GM18868 (cell line): ENCODE measurements at regions not wholly inside any gene's neighbourhood (a gene's known extent, or its start where the extent isn't known, plus 50 kb on each side); places are given as distances from the start of the nearest gene placed in this dataset.
"Not testable (repeated sequence)": the region's sequence is repeated elsewhere in the genome, so short reads cannot be mapped to it uniquely, and the experiment has no call there.

ENCODE experiments used
- ATAC-seq: cut with Tn5 transposase; IDR thresholded peaks from one replicate; pipeline ENCODE4 v1.9.1; 2021; ENCODE audit warnings: mild to moderate bottlenecking, moderate library complexity; ENCODE audit not compliant: unreplicated experiment

GRCh38 chr7:113784316-113784715 lies 134.5 kb downstream of the PPP1R3A start:
- peak; percentile 67 for ATAC-seq

GRCh38 chr7:113783403-113783802 lies 135.4 kb downstream of the PPP1R3A start:
- ATAC-seq, result no peak

- ATAC-seq, result no peak
Observed at GRCh38 chr7:113775804-113776203, 143.0 kb downstream of the PPP1R3A start.

- no peak for ATAC-seq
Observed at GRCh38 chr7:113775401-113775800, 143.4 kb downstream of the PPP1R3A start.

- ATAC-seq, result peak; percentile 97
Observed at GRCh38 chr7:113774182-113774807, 144.5 kb downstream of the PPP1R3A start.

- no peak for ATAC-seq
Observed at GRCh38 chr7:113770146-113770738, 148.6 kb downstream of the PPP1R3A start.

- no peak for ATAC-seq
Observed at GRCh38 chr7:113768387-113768786, 150.4 kb downstream of the PPP1R3A start.

- ATAC-seq, result no peak
Observed at GRCh38 chr7:113764401-113765035, 154.3 kb downstream of the PPP1R3A start.

- no peak for ATAC-seq
Observed at GRCh38 chr7:113763226-113763625, 155.6 kb downstream of the PPP1R3A start.

- no peak for ATAC-seq
Observed at GRCh38 chr7:113756250-113756649, 162.6 kb downstream of the PPP1R3A start.

- ATAC-seq, result no peak
Observed at GRCh38 chr7:113752689-113753088, 166.1 kb downstream of the PPP1R3A start.

GRCh38 chr7:113752289-113752688 lies 166.5 kb downstream of the PPP1R3A start:
- no peak for ATAC-seq

- no peak for ATAC-seq
Observed at GRCh38 chr7:113751547-113751946, 167.3 kb downstream of the PPP1R3A start.

- not testable (repeated sequence) for ATAC-seq
Observed at GRCh38 chr7:113748385-113748784, 170.4 kb downstream of the PPP1R3A start.

- ATAC-seq, result not testable (repeated sequence)
Observed at GRCh38 chr7:113742946-113743431, 175.8 kb downstream of the PPP1R3A start.

GRCh38 chr7:113742377-113742776 lies 176.4 kb downstream of the PPP1R3A start:
- no peak for ATAC-seq

GRCh38 chr7:113731571-113731970 lies 187.2 kb downstream of the PPP1R3A start:
- ATAC-seq, result no peak

- ATAC-seq, result no peak
Observed at GRCh38 chr7:113730309-113730955, 188.4 kb downstream of the PPP1R3A start.

GRCh38 chr7:113727486-113727885 lies 191.3 kb downstream of the PPP1R3A start:
- ATAC-seq, result no peak

- no peak for ATAC-seq
Observed at GRCh38 chr7:113722006-113722405, 196.8 kb downstream of the PPP1R3A start.

- ATAC-seq, result no peak
Observed at GRCh38 chr7:113717739-113718138, 201.1 kb downstream of the PPP1R3A start.
